MM.1S (cell line): ENCODE measurements at regions not wholly inside any gene's neighbourhood (a gene's known extent, or its start where the extent isn't known, plus 50 kb on each side); places are given as distances from the start of the nearest gene placed in this dataset.

Experiments used
- DNase-seq: peaks from one replicate; pipeline ENCODE4 v3.0.0-alpha.2; 2015
- H2AFZ ChIP-seq: fragments of 300-600 bp; sonication (generic); 2 replicates; pipeline ENCODE4 v1.6.0; 2016; ENCODE audit warnings: antibody characterized with exemption, low read length
- H3F3A ChIP-seq: fragments of 300-600 bp; sonication (generic); 2 replicates; pipeline ENCODE4 v1.6.1; 2016; ENCODE audit warnings: mild to moderate bottlenecking, antibody characterized with exemption, low read length, moderate library complexity, mixed read lengths; ENCODE audit not compliant: insufficient read depth
- H3K27ac ChIP-seq: fragments of 300-600 bp; sonication (generic); 2 replicates; pipeline ENCODE4 v1.5.1; 2016; ENCODE audit warnings: mild to moderate bottlenecking, low read length
- H3K27me3 ChIP-seq: fragments of 300-600 bp; sonication (generic); replicated peaks from 2 replicates; pipeline ENCODE4 v1.6.0; 2016; ENCODE audit warnings: low read length; ENCODE audit not compliant: insufficient read depth
- H3K36me3 ChIP-seq: fragments of 300-600 bp; sonication (generic); replicated peaks from 2 replicates; pipeline ENCODE4 v1.6.1; 2016; ENCODE audit warnings: mild to moderate bottlenecking, low read length, mixed read lengths; ENCODE audit not compliant: insufficient read depth
- H3K4me1 ChIP-seq: fragments of 300-600 bp; sonication (generic); 2 replicates; pipeline ENCODE4 v1.6.1; 2016; ENCODE audit warnings: low read length, mixed read lengths
- H3K4me2 ChIP-seq: fragments of 300-600 bp; sonication (generic); 2 replicates; pipeline ENCODE4 v1.6.0; 2016; ENCODE audit warnings: low read depth, low read length
- H3K4me3 ChIP-seq: fragments of 300-600 bp; sonication (generic); 2 replicates; pipeline ENCODE4 v1.5.1; 2016; ENCODE audit warnings: low read length, mixed read lengths
- H3K79me2 ChIP-seq: fragments of 300-600 bp; sonication (generic); 2 replicates; pipeline ENCODE4 v1.6.1; 2016; ENCODE audit warnings: mixed run types, low read length, mixed read lengths
- H3K9ac ChIP-seq: fragments of 300-600 bp; sonication (generic); 2 replicates; pipeline ENCODE4 v1.6.1; 2016; ENCODE audit warnings: low read length, mixed read lengths
- H3K9me2 ChIP-seq: fragments of 300-600 bp; sonication (generic); replicated peaks from 2 replicates; pipeline ENCODE4 v1.6.1; 2016; ENCODE audit warnings: mild to moderate bottlenecking, low read length, mixed read lengths; ENCODE audit not compliant: insufficient read depth
- H3K9me3 ChIP-seq: fragments of 300-600 bp; sonication (generic); replicated peaks from 2 replicates; pipeline ENCODE4 v1.6.1; 2016; ENCODE audit warnings: mild to moderate bottlenecking, low read length, mixed read lengths; ENCODE audit not compliant: insufficient read depth
- H4K20me1 ChIP-seq: fragments of 300-600 bp; sonication (generic); 2 replicates; pipeline ENCODE4 v1.6.1; 2016; ENCODE audit warnings: mild to moderate bottlenecking, low read length, moderate library complexity, mixed read lengths; ENCODE audit not compliant: insufficient read depth
- CTCF ChIP-seq: fragments of 300-600 bp; sonication (generic); IDR thresholded peaks from 2 replicates; pipeline ENCODE4 v1.5.1; 2016; ENCODE audit warnings: antibody characterized with exemption, low read length, mixed read lengths
- EZH2 ChIP-seq: fragments of 300-600 bp; sonication (generic); optimal IDR thresholded peaks from 2 replicates; pipeline ENCODE3; 2017; ENCODE audit warnings: low read depth, mild to moderate bottlenecking, antibody characterized with exemption, low read length, mixed read lengths
- EZH2phosphoT487 ChIP-seq: fragments of 300-600 bp; sonication (generic); IDR thresholded peaks from 2 replicates; pipeline ENCODE4 v1.6.1; 2018; ENCODE audit warnings: antibody characterized with exemption, low read length

GRCh38 chr4:19224820-19225219, 1026.9 kb upstream of the SLIT2 start:
- no peak overlapping the region for H3K4me2 ChIP-seq
- no peaks in the 10 kb centered on the region for H3K4me1 ChIP-seq
- no peaks in the 10 kb centered on the region for H3K9me2 ChIP-seq
- H4K20me1 ChIP-seq: no peaks in the 10 kb centered on the region
- no peak overlapping the region for H3K9ac ChIP-seq
- H3K27ac ChIP-seq: no peak overlapping the region
- TF ChIP-seq EZH2phosphoT487 (no peak), CTCF (peak; percentile 43), EZH2 (no peak)
- DNase-seq: peak; percentile 55
- no peak overlapping the region for H2AFZ ChIP-seq
- no peaks in the 10 kb centered on the region for H3K27me3 ChIP-seq
- H3K9me3 ChIP-seq: no peaks in the 10 kb centered on the region
- no peaks in the 10 kb centered on the region for H3F3A ChIP-seq
- H3K36me3 ChIP-seq: no peaks in the 10 kb centered on the region
- H3K79me2 ChIP-seq: no peaks in the 10 kb centered on the region
- H3K4me3 ChIP-seq: no peak overlapping the region

- Histone ChIP-seq H3K9me2 (no peaks in the 10 kb centered on the region), H3K9me3 (no peaks in the 10 kb centered on the region), H4K20me1 (no peaks in the 10 kb centered on the region), H3K36me3 (no peaks in the 10 kb centered on the region), H3K4me3 (no peak overlapping the region), H3K4me2 (no peak overlapping the region), H3K79me2 (no peaks in the 10 kb centered on the region), H3F3A (no peaks in the 10 kb centered on the region), H3K27ac (no peak overlapping the region), H2AFZ (no peak overlapping the region), H3K4me1 (no peaks in the 10 kb centered on the region), H3K9ac (no peak overlapping the region), H3K27me3 (no peaks in the 10 kb centered on the region)
- TF ChIP-seq CTCF (no peak), EZH2phosphoT487 (no peak), EZH2 (no peak)
- no peak for DNase-seq
Observed at GRCh38 chr4:19216476-19216875, 1035.2 kb upstream of the SLIT2 start.

DNA sequence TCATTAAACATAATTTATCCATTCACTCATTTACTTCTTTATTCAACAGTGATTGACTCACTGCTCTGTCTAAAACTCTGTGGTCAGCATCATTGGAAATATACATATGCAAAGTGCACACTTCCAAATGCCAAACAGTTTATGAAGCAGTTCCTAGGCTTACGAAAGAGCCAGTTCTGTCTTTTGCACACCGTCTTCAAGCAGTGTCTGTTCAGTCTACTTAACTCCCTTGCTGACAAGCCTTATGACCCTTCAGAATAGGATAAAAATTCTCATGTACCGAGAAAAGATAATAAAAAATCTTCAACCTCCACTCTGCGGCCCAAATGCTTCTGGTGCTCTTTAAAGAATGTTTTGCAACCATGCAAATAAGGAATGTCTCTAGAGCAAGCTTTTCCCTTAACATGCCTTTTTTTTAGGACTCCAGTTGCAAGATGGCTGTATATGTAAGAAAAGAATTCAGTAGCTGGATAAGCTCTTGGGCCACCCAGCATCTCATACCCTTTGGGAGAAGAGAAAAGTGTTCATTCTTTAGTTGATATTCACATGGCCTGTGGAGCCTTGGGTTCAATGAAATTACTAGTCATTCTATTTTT, 1037.0 kb upstream of the SLIT2 start:
- no peaks in the 10 kb centered on the region for H3K9me3 ChIP-seq
- H3F3A ChIP-seq: no peaks in the 10 kb centered on the region
- no peaks in the 10 kb centered on the region for H3K4me1 ChIP-seq
- no peak for DNase-seq
- H3K36me3 ChIP-seq: no peaks in the 10 kb centered on the region
- no peaks in the 10 kb centered on the region for H3K79me2 ChIP-seq
- no peak overlapping the region for H3K4me3 ChIP-seq
- no peaks in the 10 kb centered on the region for H3K9me2 ChIP-seq
- H4K20me1 ChIP-seq: no peaks in the 10 kb centered on the region
- no peak overlapping the region for H3K9ac ChIP-seq
- H2AFZ ChIP-seq: no peak overlapping the region
- H3K4me2 ChIP-seq: no peak overlapping the region
- no peak overlapping the region for H3K27ac ChIP-seq
- TF ChIP-seq CTCF (no peak), EZH2phosphoT487 (no peak), EZH2 (no peak)
- no peaks in the 10 kb centered on the region for H3K27me3 ChIP-seq
